ENCODE measurements at regions not wholly inside any gene's neighbourhood (a gene's known extent, or its start where the extent isn't known, plus 50 kb on each side); places are given as distances from the start of the nearest gene placed in this dataset.

DNA sequence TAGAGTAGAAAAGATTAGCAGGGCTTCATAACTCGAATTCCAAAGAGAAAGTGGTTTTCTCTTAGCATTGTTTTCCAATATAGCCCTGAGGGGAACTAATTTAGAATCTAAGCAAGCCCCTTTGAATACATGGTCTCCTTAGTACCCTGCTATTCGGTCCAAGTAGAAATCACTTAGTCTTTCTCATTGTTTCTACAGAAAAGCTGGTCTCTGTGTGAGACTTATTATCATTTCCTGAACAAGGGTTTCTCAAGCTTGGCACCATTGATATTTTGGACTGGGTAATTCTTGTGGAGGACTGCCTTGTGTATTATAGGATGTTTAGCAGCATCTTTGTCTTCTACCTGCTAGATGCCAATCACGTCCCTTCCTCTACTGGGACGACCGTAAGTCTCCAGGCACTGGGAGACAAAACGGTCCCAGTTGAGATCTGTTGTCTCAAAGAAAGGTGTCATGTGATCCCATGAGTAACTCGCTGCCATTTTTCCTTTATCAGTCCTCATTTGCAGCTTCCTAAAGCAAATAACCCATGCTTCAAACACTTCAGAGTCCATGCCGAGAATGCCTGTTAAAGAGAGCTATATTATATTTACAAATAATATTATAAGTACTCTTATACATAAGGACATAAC is 230.7 kb upstream of the SLCO3A1 start:
- Histone ChIP-seq H3K4me3 (ENCODE audit: low read depth, low read length) (no peak overlapping the region), H3K36me3 (ENCODE audit: control insufficient read depth, insufficient read depth, low read length) (no peaks in the 10 kb centered on the region), H3K27me3 (ENCODE audit: control insufficient read depth, insufficient read depth, low read length) (no peaks in the 10 kb centered on the region)
- no peak for FAIRE-seq
- DNase-seq (ENCODE audit: low read depth) = no peak
- TF ChIP-seq, protein P1, sequence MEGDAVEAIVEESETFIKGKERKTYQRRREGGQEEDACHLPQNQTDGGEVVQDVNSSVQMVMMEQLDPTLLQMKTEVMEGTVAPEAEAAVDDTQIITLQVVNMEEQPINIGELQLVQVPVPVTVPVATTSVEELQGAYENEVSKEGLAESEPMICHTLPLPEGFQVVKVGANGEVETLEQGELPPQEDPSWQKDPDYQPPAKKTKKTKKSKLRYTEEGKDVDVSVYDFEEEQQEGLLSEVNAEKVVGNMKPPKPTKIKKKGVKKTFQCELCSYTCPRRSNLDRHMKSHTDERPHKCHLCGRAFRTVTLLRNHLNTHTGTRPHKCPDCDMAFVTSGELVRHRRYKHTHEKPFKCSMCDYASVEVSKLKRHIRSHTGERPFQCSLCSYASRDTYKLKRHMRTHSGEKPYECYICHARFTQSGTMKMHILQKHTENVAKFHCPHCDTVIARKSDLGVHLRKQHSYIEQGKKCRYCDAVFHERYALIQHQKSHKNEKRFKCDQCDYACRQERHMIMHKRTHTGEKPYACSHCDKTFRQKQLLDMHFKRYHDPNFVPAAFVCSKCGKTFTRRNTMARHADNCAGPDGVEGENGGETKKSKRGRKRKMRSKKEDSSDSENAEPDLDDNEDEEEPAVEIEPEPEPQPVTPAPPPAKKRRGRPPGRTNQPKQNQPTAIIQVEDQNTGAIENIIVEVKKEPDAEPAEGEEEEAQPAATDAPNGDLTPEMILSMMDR (IDR thresholded peaks at IDR 0.05; ENCODE audit: insufficient read depth, low read length, severe bottlenecking) = no peak

DNA sequence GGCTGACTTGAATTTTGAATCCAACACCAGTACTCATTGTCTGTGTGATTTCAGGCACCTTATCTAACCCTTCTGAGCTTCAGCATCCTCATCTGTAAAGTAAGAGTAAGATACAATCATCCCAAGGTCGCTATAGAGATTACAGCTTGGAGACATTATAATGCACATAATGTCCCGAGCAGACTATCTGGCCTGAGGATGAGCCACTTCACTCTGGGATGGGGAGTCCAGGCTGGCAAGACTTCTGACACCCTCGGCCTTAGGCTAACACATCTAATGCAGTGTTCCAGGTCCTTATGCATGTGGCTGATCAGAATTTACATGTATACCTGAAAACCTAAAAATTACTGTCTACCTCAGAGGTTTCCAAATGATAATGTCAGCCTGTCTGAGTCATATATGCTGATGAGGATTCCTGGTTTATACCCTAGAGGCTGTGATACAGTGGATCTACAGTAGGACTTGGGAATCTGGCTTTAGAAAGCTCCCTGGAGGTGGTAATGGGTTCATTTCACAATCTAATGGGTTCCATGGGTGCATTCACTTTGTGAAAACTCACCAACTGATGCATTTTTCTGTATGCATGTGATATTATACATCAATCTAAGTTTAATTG is 229.0 kb upstream of the SLCO3A1 start:
- FAIRE-seq = no peak
- TF ChIP-seq, protein P1 (IDR thresholded peaks at IDR 0.05; ENCODE audit: insufficient read depth, low read length, severe bottlenecking) = no peak
- no peak for DNase-seq (ENCODE audit: low read depth)
- Histone ChIP-seq H3K36me3 (ENCODE audit: control insufficient read depth, insufficient read depth, low read length) (no peaks in the 10 kb centered on the region), H3K4me3 (ENCODE audit: low read depth, low read length) (no peak overlapping the region), H3K27me3 (ENCODE audit: control insufficient read depth, insufficient read depth, low read length) (no peaks in the 10 kb centered on the region)

DNA sequence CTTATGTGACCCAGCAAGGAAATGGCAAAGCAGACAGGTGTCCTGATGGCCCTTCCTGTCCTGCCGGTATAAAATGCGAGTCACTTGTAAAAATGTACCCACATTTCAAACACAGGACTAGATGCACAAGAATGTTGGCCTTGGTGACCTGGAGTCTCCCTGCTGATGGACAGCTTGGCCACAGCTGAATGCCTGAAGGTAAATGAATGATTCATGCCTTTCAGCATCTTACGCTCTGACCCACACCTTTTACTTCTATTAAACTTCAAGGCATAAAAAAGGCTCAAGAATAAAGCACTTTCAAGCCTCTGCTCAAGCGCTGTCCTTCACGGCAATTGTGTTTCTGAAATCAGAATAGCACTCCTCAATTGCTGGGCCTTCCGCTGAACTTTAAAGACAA is 228.0 kb upstream of the SLCO3A1 start:
- DNase-seq (ENCODE audit: low read depth) (peak; percentile 12), FAIRE-seq (peak; percentile 43)
- Histone ChIP-seq H3K36me3 (ENCODE audit: control insufficient read depth, insufficient read depth, low read length) (no peaks in the 10 kb centered on the region), H3K27me3 (ENCODE audit: control insufficient read depth, insufficient read depth, low read length) (no peaks in the 10 kb centered on the region), H3K4me3 (ENCODE audit: low read depth, low read length) (no peak overlapping the region)
- TF ChIP-seq, protein P1 (IDR thresholded peaks at IDR 0.05; ENCODE audit: insufficient read depth, low read length, severe bottlenecking) = no peak

DNA sequence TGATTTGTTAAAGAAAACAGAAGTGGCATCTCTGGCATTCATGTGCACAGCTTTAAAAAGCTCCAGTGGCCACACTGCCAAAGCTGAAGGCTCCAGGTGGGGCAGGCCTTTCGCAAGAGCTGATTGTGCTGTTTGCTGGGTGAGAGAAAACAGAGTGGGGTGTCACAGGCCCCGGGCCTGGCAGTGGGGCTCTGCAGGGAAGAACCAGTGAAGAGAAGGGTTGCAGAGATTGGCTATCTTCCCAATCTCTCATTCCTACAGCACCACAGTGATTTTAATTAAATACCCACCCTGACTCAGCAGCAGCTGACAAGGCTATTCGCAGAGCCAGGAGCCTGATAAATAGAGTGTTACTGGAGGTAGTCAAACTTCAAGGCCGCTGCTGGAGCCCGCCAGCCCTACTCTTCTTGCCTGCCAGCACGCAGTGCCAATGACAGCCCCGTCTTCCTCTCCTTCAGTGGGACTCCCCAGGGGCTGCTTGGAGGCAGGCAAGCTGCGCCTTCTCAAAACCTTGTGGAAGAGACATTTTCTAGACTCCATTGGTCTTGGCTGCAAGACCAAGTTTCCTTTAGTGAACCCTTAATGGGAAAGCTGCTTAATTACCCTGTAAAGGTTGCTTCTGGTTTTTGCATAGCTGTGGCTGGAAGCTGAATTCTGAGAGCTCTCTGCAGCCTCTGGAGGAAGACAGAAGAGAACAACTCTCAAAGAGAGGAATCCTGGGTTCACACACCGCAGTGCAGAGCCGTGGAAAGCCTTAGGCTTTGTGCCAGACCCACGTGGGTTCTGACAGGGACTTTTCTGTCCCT is 225.8 kb upstream of the SLCO3A1 start:
- DNase-seq (ENCODE audit: low read depth) = no peak
- no peaks in the 10 kb centered on the region for H3K27me3 ChIP-seq (ENCODE audit: control insufficient read depth, insufficient read depth, low read length)
- no peak for FAIRE-seq
- TF ChIP-seq, protein P1 (IDR thresholded peaks at IDR 0.05; ENCODE audit: insufficient read depth, low read length, severe bottlenecking) = no peak
- H3K36me3 ChIP-seq (ENCODE audit: control insufficient read depth, insufficient read depth, low read length) = no peaks in the 10 kb centered on the region
- no peak overlapping the region for H3K4me3 ChIP-seq (ENCODE audit: low read depth, low read length)

DNA sequence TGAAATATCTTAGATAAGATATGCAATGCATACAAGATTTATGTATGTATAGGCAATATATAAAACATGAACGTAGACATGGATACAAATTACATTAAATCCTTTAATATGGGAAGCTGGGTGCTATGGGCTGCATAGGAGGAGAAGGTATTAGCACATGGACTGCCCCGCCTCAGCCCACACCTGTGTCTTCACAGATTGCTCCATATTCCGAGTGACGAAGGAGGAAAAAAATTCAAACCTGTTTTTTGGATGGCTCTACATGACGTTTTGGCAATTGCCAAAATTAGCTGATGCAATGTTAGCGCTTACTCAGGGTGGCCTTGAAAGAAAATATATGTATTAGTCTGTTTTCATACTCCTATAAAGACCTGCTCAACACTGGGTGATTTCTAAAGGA is 223.4 kb upstream of the SLCO3A1 start:
- H3K36me3 ChIP-seq (ENCODE audit: control insufficient read depth, insufficient read depth, low read length) = no peaks in the 10 kb centered on the region
- H3K4me3 ChIP-seq (ENCODE audit: low read depth, low read length) = no peak overlapping the region
- H3K27me3 ChIP-seq (ENCODE audit: control insufficient read depth, insufficient read depth, low read length) = no peaks in the 10 kb centered on the region
- no peak for FAIRE-seq
- TF ChIP-seq, protein P1 (IDR thresholded peaks at IDR 0.05; ENCODE audit: insufficient read depth, low read length, severe bottlenecking) = no peak
- no peak for DNase-seq (ENCODE audit: low read depth)
